Stimulated activated naive CD4-positive, alpha-beta T cell treated with Interleukin-2 at 50 U/mL for 16 hours (primary cell): ENCODE measurements at regions not wholly inside any gene's neighbourhood (a gene's known extent, or its start where the extent isn't known, plus 50 kb on each side); places are given as distances from the start of the nearest gene placed in this dataset.
"Not testable (repeated sequence)": the region's sequence is repeated elsewhere in the genome, so short reads cannot be mapped to it uniquely, and the experiment has no call there.

Experiments
- DNase-seq: peaks from one replicate; lab custom pipeline; 2025; lab: John Stamatoyannopoulos, UW

DNA sequence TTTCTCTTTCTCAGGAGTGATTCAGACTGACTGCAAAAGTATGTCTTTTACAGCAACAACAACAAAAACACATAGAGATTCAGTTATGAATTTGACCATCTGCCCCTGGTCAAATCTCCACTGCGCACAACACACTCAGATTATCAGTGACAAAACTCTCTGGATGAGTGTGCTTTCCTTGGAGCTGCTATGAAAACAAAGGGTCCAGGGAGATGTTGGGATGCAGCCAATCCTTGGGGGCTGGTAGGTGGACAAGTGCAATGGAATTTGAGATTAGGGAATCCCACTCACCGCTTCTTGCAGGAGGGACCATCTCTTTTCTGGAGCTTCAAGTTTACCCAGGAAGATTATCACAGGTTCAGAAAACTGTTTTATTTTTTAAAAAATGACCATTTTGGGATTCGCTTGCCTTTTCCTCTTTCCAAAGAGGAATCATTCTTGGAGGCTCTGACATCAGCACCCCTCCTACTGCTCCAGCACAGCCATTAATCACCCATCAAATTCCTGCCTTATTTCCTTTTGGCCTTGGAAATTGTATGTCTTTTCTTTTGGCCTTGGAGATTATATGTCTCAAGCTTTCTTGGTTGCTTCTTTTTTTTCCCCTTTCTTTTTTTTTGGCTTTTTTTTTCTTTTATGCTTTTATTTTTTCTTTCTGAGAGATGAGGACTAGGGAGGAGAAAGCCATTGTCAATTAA, 311.8 kb downstream of the TSHZ3 start:
- no peak for DNase-seq

DNA sequence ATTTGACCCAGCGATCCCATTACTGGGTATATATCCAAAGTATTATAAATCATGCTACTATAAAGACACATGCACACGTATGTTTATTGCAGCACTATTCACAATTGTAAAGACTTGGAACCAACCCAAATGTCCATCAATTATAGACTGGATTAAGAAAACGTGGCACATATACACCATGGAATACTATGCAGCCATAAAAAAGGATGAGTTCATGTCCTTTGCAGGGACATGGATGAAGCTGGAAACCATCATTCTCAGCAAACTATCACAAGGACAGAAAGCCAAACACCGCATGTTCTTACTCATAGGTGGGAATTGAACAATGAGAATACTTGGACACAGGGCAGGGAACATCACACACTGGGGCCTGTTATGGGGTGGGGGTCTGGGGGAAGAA, 317.8 kb downstream of the TSHZ3 start:
- DNase-seq = not testable (repeated sequence)

DNA sequence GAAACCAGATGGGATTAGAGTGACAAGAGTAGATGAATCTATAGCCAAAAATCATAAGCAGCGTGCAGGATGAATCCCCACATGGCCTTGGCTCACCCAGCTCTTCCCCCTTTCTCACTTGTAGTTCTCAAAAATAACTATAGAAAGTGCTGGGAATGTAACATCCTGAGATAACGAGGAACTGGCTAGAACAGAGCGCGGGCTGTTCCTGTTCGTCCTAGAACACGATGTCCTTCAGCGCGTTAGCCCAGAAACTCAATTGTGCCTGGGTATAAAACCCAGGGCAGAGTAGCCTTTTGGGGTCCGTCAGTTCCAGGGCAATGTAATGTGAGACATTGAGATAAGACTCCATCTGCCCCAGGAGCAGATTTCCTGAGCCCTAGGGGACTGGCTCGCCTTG, 326.2 kb downstream of the TSHZ3 start:
- DNase-seq = no peak

DNA sequence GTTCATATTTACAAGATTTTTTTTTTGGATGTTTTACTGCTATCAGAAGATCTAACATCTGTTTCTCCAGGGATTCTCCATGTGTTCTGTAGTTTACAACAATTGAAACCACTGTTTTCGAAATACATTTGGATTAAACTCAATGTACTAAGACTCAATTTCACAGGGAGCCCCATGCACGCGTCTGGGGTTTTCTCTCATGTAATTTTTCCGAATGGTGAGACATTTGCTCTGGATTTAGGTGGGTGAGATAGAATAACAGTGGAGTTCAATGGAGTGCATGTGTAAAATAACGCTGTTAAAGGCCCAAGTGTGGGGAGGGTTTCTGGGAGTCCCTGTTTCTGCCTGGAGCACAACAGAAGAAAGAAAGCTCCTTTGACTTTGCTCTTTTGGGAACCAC, 330.3 kb downstream of the TSHZ3 start:
- DNase-seq = no peak

DNA sequence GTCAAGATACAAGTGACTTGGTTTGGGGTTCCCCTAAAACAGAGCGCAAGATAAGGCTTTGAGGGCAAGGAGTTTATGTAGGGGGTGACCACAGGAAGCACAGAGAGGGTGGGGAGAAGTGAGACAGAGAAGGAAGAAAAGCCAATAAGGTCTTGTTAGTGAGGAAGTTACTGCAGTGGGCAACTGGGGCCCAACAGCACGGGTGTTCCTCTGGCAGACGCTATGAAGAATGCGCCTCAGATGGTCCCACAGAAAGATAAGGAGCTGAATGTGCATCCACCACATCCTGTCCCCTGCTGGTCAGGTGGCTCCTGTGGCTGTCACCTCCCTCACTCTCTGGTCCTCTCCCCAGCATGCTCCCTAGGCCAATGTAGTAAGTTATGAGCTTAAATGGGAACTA, 333.5 kb downstream of the TSHZ3 start:
- DNase-seq = no peak

DNA sequence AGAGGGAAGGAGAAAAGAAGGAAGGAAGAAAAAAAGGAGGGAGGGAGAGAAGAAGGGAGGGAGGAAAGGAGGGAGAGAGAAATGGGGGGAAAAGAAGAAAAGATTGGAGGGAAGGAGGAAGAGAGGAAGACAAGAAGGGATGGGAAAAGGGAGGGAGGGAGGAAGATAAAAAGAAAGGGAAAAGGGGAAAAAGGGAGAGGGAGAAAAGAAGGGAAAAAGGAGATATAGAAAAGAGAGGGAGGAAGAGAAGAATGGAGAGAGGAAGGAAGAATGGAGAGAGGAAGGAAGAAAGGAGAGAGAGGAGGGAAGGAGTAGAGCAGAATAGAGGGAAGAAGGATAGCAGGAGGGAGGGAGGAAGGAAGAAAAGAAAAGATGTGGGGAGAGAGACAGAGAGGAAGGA, 334.6 kb downstream of the TSHZ3 start:
- no peak for DNase-seq

DNA sequence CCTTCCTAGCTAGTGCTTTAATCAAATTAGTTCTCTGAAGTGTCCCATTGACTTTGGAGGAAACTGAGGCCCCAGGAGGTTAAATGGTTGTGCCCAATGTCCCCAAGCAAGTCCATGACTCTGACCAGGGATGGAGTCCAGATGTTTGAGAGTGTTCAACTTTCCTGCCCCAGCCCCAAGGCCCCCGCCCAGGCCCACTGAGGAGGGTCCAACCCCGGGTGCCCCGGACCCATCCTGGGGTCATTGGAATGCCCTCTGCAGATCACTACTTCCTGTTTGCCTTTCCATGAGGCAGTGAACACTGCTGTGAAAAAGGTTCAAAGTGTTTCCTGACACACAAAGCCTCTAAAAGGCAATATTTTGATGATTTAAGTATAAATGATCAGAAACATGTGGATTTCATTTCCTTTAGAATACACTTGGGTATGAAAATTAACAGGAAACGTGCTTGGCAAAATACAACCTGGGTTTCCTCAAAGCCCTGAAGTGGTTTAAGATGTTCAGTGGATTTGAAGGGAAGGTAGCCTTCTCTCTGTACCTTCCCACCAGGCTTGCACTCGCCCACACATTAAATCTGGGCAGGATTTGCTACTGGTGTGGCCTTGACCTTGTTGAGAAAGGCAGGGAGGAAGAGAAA, 335.7 kb downstream of the TSHZ3 start:
- no peak for DNase-seq

DNA sequence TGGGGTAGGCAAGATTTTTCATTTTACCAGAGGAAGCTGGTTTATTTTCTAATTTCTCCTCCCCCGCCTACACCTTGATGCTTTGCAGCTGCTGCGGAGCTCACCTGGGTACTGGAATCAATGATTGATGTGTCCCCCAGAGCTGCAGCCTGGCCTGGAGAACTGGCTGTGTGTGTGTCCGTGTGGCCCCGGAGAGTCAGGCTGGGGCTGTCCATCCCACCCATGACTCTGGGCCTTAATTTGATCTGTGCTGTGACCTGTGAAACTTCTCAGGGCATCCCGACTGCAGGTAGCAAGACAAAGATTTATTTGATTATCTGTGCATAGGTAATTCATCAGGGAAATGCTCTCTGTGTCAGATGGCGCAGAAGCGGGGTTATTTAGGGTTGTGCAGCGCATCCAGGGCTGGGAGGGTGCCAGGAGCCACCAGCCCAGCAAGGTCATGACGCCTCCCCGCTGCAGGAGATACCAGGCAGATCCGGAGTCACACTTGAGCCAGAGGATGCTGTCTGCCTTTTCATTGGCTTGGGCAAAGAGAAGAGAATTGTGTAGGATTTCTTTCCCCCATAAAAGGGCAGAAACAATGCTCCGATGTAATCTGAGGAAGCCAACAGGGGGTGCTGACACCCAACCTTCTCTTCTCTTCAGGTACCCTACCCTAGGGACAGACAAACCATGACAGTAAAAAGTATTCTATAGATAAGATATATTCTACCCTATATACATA, 346.6 kb downstream of the TSHZ3 start:
- no peak for DNase-seq

DNA sequence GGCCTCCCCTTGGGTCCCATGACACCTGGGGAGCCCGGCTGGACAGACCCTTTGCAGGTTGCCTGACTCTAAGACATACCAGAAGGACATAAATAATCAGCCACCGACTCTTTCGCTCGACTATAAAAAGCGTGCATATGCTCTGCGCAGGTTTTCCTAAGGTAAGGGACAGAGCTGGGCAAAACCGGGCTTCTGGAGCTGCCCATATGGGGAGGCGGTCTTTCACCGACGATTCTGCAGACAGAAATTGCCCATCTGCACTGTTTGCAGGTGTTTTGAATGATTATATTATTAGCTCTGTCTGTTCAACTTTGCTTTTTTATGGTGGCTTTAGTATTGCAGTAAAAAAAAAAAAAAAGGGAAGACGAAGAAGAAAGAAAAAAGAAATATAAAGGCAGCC, 347.2 kb downstream of the TSHZ3 start:
- DNase-seq = no peak

DNA sequence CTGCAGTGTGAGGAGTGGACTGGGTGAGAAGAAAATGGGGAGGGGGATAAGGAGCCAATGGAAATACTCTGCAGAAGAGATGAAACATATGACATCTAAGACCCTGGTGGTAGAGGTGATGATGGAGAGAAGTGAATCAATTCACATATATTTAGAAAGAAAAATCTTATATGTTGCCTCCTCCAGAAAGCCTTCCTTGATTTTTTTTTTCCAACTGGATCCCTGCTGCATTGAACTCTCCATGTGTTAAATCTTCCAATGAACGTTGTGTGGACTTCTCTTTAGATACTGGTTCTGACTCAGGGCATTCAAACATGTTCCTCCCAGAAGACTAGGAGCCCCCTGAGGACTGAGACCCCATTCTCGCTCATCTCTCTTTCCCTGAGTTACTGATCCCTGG, 348.3 kb downstream of the TSHZ3 start:
- DNase-seq = no peak

DNA sequence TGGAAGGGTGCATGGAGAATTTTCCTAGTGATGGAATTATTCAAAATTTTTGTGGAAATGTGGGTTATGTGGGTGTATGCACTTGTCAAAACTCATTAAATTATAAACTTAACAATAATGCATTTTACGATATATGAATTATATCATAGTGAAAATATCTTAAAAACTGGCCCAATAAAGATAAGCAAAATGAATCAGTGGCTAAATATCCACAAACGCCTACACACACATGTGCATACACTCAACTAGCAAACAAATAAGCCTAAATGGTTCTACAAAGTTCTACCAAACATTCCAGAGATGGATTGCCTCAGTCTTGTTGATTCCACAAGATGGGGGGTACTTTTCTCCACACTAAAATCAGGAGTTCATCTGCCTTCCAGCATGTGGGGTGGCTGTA, 349.5 kb downstream of the TSHZ3 start:
- DNase-seq = no peak

DNA sequence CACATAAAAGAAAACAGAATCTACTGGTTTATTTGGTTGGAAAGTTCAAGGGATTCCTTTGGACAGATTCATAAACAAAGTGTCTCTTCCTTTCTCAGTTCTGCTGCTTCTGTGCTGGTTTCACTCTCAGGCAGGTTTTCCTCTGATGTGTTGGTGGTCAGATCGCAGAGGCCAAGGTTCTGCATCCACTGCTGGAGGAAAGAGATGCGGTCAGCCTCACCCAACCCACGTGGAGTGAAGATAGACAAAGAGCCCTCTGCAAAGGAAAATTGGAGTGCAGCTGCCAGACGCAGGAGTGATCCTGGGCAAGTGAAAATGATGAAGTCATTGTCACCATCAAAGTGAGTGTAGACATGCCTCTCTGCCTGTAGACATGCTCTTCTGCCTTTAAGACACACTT, 352.0 kb downstream of the TSHZ3 start:
- DNase-seq = no peak

DNA sequence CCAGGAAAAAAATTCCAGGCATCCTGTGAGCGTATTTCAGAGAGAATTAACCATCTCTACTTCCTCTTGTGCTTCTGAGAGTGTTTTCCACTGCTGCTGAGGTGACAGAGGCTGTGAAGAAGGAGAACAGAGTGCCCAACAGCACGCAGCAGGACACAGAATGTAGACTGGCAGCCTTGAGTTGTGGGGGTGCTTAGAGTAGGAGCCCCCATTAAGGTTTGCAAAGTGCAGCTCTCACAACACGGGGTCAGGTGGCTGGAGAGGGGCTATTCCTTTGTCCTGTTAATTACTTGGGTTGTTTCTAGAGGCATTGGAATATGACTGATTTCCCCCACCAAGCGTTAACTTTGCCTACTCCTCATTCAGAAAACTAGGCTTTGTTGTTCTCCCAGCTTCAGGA, 370.6 kb downstream of the TSHZ3 start:
- no peak for DNase-seq

DNA sequence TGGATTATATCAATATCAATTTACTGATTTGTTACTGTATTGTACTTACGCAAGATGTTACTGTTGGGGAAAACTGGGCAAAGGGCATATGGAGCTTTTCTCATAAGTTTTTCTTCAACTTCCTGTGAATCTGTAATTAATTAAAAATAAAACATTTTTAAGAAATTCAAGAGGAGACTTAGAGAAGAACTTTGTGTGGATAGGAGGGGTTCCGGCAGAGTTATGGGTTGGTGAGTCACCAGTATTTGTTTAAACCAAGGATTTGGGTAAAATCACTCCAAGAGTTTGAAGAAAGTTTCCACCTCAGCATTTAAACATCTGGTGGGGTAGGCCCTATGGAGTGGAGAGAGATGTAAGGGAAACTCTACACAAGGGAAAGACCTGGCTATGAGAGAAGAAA, 379.6 kb downstream of the TSHZ3 start:
- DNase-seq = no peak

DNA sequence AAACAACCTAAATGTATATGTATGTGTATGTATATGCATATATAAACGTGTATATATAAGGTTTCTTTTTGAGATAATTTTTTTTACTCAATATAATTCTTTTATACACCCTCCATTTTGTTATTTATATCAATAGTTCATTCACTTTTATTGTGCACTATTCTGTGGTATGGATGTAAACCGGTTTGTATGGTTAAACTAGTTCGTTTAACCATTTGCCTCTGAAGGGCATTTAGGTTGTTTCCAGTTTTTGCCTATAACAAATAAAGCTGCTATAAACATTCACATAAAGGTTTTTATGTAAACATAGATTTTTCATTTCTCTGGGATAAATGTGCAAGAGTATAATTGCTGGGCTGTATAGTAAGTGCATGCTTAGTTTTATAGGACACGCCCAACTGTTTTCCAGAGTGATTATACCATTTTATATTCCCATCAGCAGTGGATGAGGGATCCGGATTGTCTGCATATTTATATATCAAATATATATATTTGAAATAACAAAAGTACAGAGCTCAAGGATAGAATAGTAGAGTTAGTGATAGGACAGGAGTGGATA, 380.3 kb downstream of the TSHZ3 start:
- DNase-seq = no peak

DNA sequence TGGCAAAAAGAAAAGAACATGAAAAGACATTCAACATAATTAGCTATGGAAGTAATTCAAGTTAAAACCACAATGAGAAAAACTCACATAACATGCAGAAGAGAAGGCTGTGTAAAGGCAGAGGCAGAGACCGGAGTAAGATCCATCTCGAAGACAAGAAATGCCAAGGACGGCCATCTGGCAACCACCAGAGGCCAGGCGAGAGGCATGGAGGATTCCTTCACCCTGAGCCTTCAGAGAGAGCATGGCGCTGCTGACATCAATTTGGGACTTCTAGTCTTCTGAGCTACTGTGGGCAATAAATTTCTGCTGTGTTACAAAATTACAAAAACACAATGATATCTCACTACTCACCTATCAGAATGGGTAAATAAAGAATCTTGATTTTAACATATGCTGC, 381.0 kb downstream of the TSHZ3 start:
- DNase-seq = no peak

DNA sequence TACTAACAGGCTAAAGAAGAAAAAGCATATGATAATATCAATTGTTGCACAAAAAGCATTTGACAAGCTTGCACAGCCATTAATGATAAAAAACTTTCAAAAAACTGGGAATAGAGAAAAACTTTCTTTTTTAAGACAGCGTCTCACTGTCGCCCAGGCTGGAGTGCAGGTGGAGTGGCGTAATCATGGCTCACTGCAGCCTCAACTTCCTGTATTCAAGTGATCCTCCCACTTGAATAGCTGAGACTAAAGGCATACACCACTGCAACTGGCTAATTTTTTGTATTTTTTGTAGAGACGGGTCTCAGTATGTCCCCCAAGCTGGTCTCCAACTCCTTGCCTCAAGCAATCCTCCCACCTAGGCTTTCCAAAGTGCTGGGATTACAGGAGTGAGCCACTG, 382.8 kb downstream of the TSHZ3 start:
- no peak for DNase-seq

DNA sequence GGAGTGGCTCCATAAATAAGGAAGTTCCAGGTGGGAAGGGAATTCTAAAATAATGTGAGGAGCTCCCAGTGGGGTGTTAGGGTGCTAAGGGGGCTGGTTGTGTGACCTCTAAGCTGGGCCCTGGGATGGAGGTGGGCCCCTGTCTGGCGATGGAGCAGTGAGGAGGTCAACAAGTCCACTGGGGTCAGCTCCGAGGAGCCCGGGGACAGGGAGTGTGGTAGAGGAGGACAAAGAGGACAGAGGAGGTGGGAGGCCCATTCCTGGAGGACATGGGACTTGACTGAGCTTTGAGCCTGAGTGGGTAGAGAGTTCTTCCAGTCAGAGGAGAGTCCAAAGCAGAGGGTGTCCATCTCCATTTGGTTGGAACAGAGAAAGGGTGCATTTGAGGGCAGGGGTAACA, 390.2 kb downstream of the TSHZ3 start:
- no peak for DNase-seq

DNA sequence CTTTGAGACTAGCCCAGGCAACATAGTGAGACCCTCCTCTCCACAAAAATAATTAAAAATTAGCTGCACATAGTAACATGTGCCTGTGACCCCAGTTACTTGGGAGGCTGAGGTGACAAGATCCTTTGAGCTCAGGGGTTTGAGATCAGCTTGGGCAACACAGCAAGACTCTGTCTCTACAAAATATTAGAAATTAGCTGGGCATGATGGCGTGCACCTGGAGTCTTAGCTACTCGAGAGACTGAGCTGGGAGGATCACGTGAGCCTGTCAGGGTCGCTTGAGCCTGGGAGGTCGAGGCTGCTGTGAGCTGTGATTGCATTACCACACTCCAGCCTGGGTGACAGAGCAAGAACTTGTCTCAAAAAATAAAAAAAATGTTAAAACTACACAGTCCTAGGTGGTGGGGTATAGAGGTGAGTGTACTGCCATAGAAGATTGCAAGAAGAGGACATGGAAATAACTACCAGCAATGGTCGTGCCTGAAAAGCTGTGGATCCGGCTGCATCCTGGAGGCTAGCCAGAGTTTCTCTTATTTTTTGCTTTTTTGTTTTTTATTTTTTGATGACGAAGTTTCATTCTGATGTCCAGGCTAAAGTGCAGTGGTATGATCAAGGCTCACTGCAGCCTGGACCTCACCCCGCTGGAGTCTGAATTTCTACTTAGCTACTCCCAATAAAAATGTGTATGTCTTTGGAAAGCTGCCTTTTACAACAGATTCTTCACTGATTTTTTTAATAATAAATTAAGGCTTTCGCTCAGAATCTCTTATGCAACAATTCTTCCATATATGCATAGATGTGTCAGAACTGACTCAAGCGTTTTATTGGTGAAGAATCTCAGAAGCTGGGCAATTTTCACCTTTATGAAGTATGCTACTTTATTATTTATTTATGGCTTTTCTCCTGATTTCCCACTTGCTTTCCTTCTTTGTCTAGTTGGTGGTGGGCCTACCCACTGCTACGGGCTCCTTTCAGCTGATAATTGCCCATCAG, 393.8 kb downstream of the TSHZ3 start:
- DNase-seq = no peak

DNA sequence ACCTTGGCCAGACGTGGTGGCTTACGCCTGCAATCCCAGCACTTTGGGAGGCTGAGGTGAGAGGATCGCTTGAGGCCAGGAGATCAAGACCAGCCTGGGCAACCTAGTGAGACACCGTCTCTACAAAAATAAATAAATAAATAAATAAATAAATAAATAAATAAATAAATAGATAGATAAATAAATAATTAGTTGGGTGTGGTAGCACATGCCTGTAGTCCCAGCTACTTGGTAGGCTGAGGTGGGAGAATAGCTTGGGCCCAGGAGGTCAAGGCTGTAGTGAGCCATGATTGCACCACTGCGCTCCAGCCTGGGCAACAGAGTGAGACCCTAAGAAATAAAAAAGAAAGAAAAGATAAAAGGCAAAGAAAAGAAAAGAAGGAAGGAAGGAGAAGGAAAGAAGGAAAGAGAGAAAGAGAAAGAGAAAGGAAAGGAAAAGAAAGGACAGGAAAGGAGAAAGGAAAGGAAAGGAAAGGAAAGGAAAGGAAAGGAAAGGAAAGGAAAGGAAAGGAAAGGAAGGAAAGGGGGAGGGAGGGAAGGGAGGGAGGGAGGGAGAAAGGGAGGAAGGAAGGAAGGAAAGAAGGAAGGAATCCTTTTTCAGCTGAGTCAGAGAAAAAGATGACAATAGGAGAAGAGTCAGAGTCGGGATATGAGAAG, 404.8 kb downstream of the TSHZ3 start:
- DNase-seq = not testable (repeated sequence)

DNA sequence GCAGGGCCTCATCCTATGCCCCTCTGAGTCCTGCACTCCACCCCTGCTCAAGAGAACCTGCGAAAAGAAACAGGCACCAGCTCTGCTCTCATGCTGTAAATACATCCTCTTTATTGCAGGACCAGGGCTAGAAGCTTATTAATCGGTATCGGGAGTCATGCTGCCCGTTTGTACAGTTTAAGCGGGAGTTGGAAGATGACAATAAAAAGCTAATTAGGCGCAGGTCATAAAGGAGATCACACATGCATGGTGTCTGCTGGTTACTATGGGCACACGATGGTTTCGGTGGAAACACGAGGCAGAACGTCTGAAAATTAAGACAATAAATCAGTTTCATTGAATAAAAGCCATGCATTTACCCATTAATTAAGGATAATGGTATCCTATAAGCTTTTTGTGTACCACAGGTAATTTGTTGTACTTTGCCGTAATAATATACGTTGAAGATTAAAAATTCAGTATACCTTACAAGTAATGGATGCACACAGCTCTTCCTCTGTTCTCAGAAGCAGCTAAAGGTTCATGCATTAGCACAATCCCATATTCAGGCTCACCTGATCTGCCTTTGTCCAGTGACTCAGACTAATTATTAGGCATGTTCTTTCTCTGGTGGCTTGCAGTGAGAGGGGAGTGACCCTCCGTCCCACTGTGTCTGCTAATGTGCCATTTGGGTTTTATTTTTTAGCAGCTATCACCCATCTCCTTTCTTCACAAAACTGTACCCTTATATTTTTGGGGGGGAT, 406.0 kb downstream of the TSHZ3 start:
- no peak for DNase-seq
